HEK293T (cell line): ENCODE measurements at regions not wholly inside any gene's neighbourhood (a gene's known extent, or its start where the extent isn't known, plus 50 kb on each side); places are given as distances from the start of the nearest gene placed in this dataset.
A peak's percentile ranks its signal among the peaks of the same experiment; 100 is the strongest.

Source experiments
- CTCF ChIA-PET: fragments of 350-600 bp; formaldehyde crosslinking; extraction: SDS; loops from one replicate; lab custom pipeline; 2021; ENCODE audit warnings: antibody characterized with exemption, inconsistent platforms; lab: Yijun Ruan, JAX
- POLR2A ChIA-PET: fragments of 350-600 bp; formaldehyde crosslinking; extraction: SDS; loops from one replicate; lab custom pipeline; 2020; ENCODE audit warnings: antibody characterized with exemption, inconsistent platforms; lab: Yijun Ruan, JAX
- DNase-seq: peaks from one replicate; pipeline ENCODE4 v3.0.0; 2012; ENCODE audit warnings: mixed read lengths; ENCODE audit errors: extremely low spot score
- ARNT ChIP-seq: fragments of 450-650 bp; IDR thresholded peaks from 2 replicates; pipeline ENCODE4 v1.6.1; 2017; ENCODE audit warnings: mild to moderate bottlenecking
- BHLHE40 ChIP-seq: fragments of 450-650 bp; IDR thresholded peaks from 2 replicates; pipeline ENCODE4 v1.6.1; 2016; ENCODE audit warnings: mild to moderate bottlenecking, moderate library complexity, borderline replicate concordance
- CTBP1 ChIP-seq: fragments of 450-650 bp; IDR thresholded peaks from 2 replicates; pipeline ENCODE4 v1.6.1; 2016; ENCODE audit warnings: borderline replicate concordance
- ELF4 ChIP-seq: fragments of 450-650 bp; IDR thresholded peaks from 2 replicates; pipeline ENCODE4 v1.6.1; 2017; ENCODE audit warnings: antibody characterized with exemption
- FOXA1 ChIP-seq: fragments of 450-650 bp; IDR thresholded peaks from 2 replicates; pipeline ENCODE4 v1.6.1; 2016; ENCODE audit warnings: mild to moderate bottlenecking
- FOXK2 ChIP-seq: fragments of 450-650 bp; IDR thresholded peaks from 2 replicates; pipeline ENCODE4 v1.6.1; 2016; ENCODE audit warnings: mild to moderate bottlenecking
- FOXM1 ChIP-seq: fragments of 450-650 bp; IDR thresholded peaks from 2 replicates; pipeline ENCODE4 v1.6.1; 2017; ENCODE audit warnings: mild to moderate bottlenecking, borderline replicate concordance
- HDGF ChIP-seq: fragments of 450-650 bp; IDR thresholded peaks from 2 replicates; pipeline ENCODE4 v1.6.1; 2017; ENCODE audit warnings: antibody characterized with exemption, borderline replicate concordance
- L3MBTL2 ChIP-seq: fragments of 450-650 bp; conservative IDR thresholded peaks from 2 replicates; pipeline ENCODE4 v1.6.1; 2016; ENCODE audit warnings: mild to moderate bottlenecking
- LEF1 ChIP-seq: fragments of 450-650 bp; IDR thresholded peaks from 2 replicates; pipeline ENCODE4 v1.6.1; 2017; ENCODE audit warnings: mild to moderate bottlenecking, borderline replicate concordance
- NFRKB ChIP-seq: fragments of 450-650 bp; IDR thresholded peaks from 2 replicates; pipeline ENCODE4 v1.6.1; 2016; ENCODE audit warnings: mild to moderate bottlenecking, moderate library complexity
- PKNOX1 ChIP-seq: fragments of 450-650 bp; IDR thresholded peaks from 2 replicates; pipeline ENCODE4 v1.6.1; 2016
- SP1 ChIP-seq: fragments of 450-650 bp; IDR thresholded peaks from 2 replicates; pipeline ENCODE4 v1.6.1; 2017
- SUZ12 ChIP-seq: fragments of 450-650 bp; IDR thresholded peaks from 2 replicates; pipeline ENCODE4 v1.6.1; 2016; ENCODE audit warnings: mild to moderate bottlenecking
- TARDBP ChIP-seq: fragments of 450-650 bp; IDR thresholded peaks from 2 replicates; pipeline ENCODE4 v1.6.1; 2016
- ZNF384 ChIP-seq: fragments of 450-650 bp; IDR thresholded peaks from 2 replicates; pipeline ENCODE4 v1.6.1; 2016

DNA sequence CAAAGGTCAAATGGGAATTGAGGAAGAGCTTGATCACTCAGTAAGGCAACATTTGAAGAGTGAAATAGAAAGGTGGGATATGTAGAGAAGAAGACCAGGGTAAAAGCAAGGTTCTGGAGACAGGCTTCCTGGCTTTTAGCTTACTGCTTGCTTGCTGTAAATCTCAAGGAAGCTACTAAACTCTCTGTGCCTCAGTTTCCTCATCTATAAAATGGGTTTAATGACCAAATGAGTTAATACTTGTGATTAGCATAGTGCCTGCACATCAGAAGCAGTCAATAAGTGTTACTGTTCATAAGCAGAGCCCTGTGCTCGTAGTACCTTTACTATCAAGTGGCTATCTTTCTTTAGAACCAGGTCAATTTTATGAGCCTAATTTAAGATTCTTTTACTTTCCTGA, 222.2 kb upstream of the ITGA4 start:
- TF ChIP-seq SUZ12 (no peak), TARDBP (no peak), NFRKB (no peak), FOXK2 (no peak), ZNF384 (no peak), ELF4 (no peak), BHLHE40 (no peak), LEF1 (no peak), PKNOX1 (no peak), FOXM1 (no peak), SP1 (no peak), L3MBTL2 (no peak), CTBP1 (no peak)
- DNase-seq, result no peak
- POLR2A ChIA-PET, result no interaction called here
- CTCF ChIA-PET, result interaction anchor here (1.1 kb wide), 1 partner anchor 231 kb away, joined by 3 read pairs; no protein-coding TSS in a partner anchor

DNA sequence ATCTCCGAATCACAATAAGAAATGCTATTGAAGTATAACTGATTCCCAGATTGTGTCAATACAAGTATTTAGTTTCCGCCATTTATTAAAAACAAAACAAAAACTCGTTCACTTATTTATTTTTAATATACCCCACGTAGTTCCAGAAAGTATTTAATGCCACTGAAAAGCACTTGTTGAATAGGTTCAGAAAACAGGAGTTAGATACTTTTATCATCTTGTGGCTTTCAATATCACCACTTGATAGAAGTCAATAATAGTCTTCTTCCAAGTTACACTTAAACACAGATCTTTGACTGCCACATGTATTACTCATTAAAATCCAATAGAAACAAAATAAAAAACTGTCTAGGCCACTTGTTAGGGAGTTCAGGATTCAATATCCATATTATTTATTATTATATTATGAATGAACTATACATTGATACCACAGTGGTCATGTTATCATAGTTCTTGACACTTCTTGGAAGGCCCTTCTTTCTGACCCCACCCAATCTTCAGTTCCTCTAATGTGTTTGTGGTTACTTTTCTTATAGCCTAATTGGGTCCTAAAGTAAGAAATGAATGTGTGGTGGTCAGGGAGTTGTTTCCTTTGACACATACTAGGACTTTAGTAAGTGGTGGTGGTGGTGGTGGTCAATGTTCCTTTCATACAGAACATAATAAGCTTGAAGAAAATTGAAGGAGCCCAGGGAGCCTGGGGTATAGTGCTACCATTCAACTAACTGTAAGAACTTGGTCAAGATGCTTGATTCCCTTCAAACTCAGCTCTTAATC, 221.3 kb upstream of the ITGA4 start:
- POLR2A ChIA-PET, result no interaction called here
- CTCF ChIA-PET, result no interaction called here
- DNase-seq, result no peak
- no peak for TF ChIP-seq FOXA1
- TF ChIP-seq SUZ12, result no peak
- no peak for TF ChIP-seq ELF4
- no peak for TF ChIP-seq LEF1
- TF ChIP-seq ZNF384, result no peak
- no peak for TF ChIP-seq BHLHE40
- no peak for TF ChIP-seq HDGF
- no peak for TF ChIP-seq NFRKB
- no peak for TF ChIP-seq CTBP1

DNA sequence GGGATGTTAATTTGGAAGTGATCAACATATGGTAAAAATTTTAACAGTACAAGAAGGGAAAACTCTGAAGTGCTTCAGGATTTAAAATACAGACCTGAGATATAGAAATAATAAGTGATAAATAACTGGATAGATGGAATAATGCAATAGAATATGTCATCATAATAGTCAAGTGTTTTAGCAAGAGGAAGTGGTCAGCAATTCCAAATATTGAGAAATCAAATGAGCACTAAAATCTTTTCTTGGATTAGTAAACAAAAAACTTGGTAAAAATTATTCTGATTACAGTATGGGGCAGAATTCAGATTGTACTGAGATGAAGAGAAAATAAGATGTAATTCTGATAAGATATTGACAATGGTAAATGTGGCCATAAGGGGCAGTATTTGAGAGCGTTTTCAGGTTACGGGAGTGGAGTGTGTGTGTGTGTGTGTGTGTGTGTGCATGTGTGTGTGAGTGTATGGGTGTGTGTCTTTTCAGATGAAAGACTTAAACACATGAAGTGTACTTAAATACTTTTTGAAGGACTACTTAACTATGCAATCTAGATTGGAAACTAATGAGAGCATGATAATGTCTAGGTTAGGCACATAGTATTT, 217.9 kb upstream of the ITGA4 start:
- CTCF ChIA-PET, result no interaction called here
- POLR2A ChIA-PET, result no interaction called here
- no peak for DNase-seq
- TF ChIP-seq ZNF384 (no peak), FOXK2 (no peak), HDGF (no peak), LEF1 (no peak), CTBP1 (no peak), SUZ12 (no peak), NFRKB (no peak), SP1 (no peak), BHLHE40 (no peak), PKNOX1 (no peak), ARNT (no peak), TARDBP (no peak), FOXM1 (no peak), ELF4 (no peak), FOXA1 (no peak), L3MBTL2 (no peak)

- no peak for TF ChIP-seq CTBP1
- no peak for TF ChIP-seq L3MBTL2
- no peak for TF ChIP-seq LEF1
- no peak for DNase-seq
- ChIA-PET CTCF (no interaction called here), POLR2A (no interaction called here)
These were observed 216.3 kb upstream of the ITGA4 start for GRCh38 chr2:181240844-181241243.

DNA sequence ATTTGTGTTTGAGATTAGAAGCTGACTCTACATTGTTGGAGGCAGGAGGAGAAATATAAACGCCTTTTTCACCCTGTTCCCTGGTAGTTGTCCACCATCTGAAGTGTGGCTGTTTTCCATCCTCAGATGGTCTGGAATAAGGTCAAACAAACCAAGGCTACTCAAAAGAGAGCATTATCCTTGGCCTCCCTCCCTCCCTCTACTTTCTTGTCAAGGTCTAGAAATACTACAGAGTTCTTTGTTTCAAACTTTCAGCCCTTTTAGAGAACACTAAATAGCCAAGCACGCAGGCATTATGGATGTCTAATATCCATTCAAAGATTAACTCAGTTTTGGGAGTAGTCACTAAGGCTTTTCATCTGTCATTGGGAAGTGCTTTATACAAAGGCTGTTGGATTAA, 215.8 kb upstream of the ITGA4 start:
- TF ChIP-seq ARNT, result no peak
- TF ChIP-seq NFRKB, result no peak
- no peak for TF ChIP-seq ELF4
- no peak for TF ChIP-seq SP1
- TF ChIP-seq TARDBP, result no peak
- no peak for TF ChIP-seq FOXM1
- TF ChIP-seq L3MBTL2, result no peak
- no peak for TF ChIP-seq HDGF
- no peak for TF ChIP-seq FOXA1
- no peak for TF ChIP-seq BHLHE40
- no peak for TF ChIP-seq FOXK2
- no peak for TF ChIP-seq SUZ12
- ChIA-PET POLR2A (no interaction called here), CTCF (no interaction called here)
- no peak for DNase-seq

DNA sequence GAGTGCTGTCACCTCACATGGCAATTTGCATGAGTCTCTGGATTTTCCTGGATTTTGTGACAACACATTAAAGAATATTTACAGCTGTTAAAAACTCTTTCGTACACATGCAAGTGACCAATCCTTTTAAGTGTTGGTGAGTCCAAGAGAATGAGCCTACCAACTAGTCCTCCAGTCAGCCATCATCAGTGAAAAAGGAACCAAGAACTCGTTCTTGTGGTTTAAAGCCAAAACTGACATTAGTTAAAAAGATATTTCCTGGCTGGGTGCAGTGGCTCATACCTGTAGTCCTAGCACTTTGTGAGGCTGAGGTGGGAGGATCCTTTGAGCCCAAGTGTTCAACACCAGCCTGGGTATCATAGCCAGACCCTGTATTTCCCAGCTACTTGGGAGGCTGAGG, 215.4 kb upstream of the ITGA4 start:
- CTCF ChIA-PET, result no interaction called here
- no peak for TF ChIP-seq TARDBP
- TF ChIP-seq BHLHE40, result no peak
- TF ChIP-seq FOXK2, result no peak
- TF ChIP-seq LEF1, result no peak
- TF ChIP-seq L3MBTL2, result no peak
- POLR2A ChIA-PET, result no interaction called here
- no peak for DNase-seq

GRCh38 chr2:181242262-181242661, 214.9 kb upstream of the ITGA4 start:
- TF ChIP-seq BHLHE40 (no peak), FOXA1 (no peak), FOXK2 (no peak), SP1 (no peak), PKNOX1 (peak; percentile 66)
- CTCF ChIA-PET, result no interaction called here
- DNase-seq, result no peak
- POLR2A ChIA-PET, result no interaction called here
